GM21737 (cell line): ENCODE measurements at regions not wholly inside any gene's neighbourhood (a gene's known extent, or its start where the extent isn't known, plus 50 kb on each side); places are given as distances from the start of the nearest gene placed in this dataset.

Source experiments
- ATAC-seq: cut with Tn5 transposase; IDR thresholded peaks from one replicate; pipeline ENCODE4 v1.9.1; 2021; ENCODE audit warnings: mild to moderate bottlenecking, moderate library complexity; ENCODE audit not compliant: unreplicated experiment

GRCh38 chr13:103873725-103874124 lies 807.5 kb upstream of the SLC10A2 start:
- no peak for ATAC-seq

GRCh38 chr13:103866048-103866447 lies 799.8 kb upstream of the SLC10A2 start:
- ATAC-seq = no peak

- ATAC-seq = no peak
Observed at GRCh38 chr13:103862525-103862924, 796.3 kb upstream of the SLC10A2 start.

- ATAC-seq = no peak
Observed at GRCh38 chr13:103859952-103860351, 793.7 kb upstream of the SLC10A2 start.

GRCh38 chr13:103852036-103852435 lies 785.8 kb upstream of the SLC10A2 start:
- ATAC-seq = no peak

- no peak for ATAC-seq
Observed at GRCh38 chr13:103844471-103844870, 778.3 kb upstream of the SLC10A2 start.

- no peak for ATAC-seq
Observed at GRCh38 chr13:103839460-103839859, 773.2 kb upstream of the SLC10A2 start.

- ATAC-seq = no peak
Observed at GRCh38 chr13:103835052-103835451, 768.8 kb upstream of the SLC10A2 start.

- ATAC-seq = no peak
Observed at GRCh38 chr13:103833294-103833852, 767.2 kb upstream of the SLC10A2 start.

GRCh38 chr13:103815619-103816018 lies 749.4 kb upstream of the SLC10A2 start:
- no peak for ATAC-seq

- no peak for ATAC-seq
Observed at GRCh38 chr13:103812971-103813370, 746.8 kb upstream of the SLC10A2 start.

GRCh38 chr13:103812558-103812957 lies 746.3 kb upstream of the SLC10A2 start:
- ATAC-seq = no peak

GRCh38 chr13:103810026-103810425 lies 743.8 kb upstream of the SLC10A2 start:
- ATAC-seq = no peak

- ATAC-seq = no peak
Observed at GRCh38 chr13:103805771-103806170, 739.6 kb upstream of the SLC10A2 start.

- no peak for ATAC-seq
Observed at GRCh38 chr13:103803349-103803748, 737.1 kb upstream of the SLC10A2 start.

- ATAC-seq = no peak
Observed at GRCh38 chr13:103799028-103799427, 732.8 kb upstream of the SLC10A2 start.

- no peak for ATAC-seq
Observed at GRCh38 chr13:103795892-103796478, 729.8 kb upstream of the SLC10A2 start.

GRCh38 chr13:103794526-103794925 lies 728.3 kb upstream of the SLC10A2 start:
- ATAC-seq = no peak

GRCh38 chr13:103788061-103788652 lies 721.9 kb upstream of the SLC10A2 start:
- no peak for ATAC-seq

GRCh38 chr13:103772576-103772975 lies 706.4 kb upstream of the SLC10A2 start:
- no peak for ATAC-seq

- no peak for ATAC-seq
Observed at GRCh38 chr13:103762523-103762922, 696.3 kb upstream of the SLC10A2 start.

GRCh38 chr13:103759361-103759760 lies 693.1 kb upstream of the SLC10A2 start:
- ATAC-seq = no peak

- no peak for ATAC-seq
Observed at GRCh38 chr13:103758222-103758621, 692.0 kb upstream of the SLC10A2 start.
